ENCODE measurements at regions not wholly inside any gene's neighbourhood (a gene's known extent, or its start where the extent isn't known, plus 50 kb on each side); places are given as distances from the start of the nearest gene placed in this dataset.

DNA sequence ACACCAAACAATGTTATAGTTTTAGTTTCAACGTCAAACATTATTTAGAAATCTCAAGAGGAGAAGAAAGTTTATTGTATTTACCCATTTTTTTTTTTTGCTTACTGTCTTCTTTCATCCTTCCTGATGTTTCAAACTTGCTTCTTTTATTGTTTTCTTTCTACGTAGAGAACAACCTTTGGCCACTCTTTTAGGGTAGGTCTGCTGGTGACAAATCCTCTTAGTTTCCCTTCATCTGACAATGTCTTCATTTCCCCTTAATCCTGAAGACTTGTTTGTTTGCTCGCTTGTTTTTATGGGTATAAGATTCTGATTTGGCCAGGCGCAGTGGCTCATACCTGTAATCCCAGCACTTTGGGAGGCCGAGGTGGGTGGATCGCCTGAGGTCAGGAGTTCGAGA lies 89.1 kb downstream of the RHOU start:
- no peak overlapping the region for H3K9ac ChIP-seq (ENCODE audit: low read depth in 1 of 2, low read length in 2 of 2)
- WGBS: 84% methylated on average over 7 of the region's 7 CpGs
- no peaks in the 10 kb centered on the region for H3K9me3 ChIP-seq (ENCODE audit: control insufficient read depth in 4 of 4, low read length in 3 of 4)
- H3K36me3 ChIP-seq (ENCODE audit: control insufficient read depth in 4 of 4, insufficient read depth in 3 of 4, low read depth in 1 of 4, low read length in 3 of 4): no peaks in the 10 kb centered on the region
- peaks cover 0 to under 1% (median 0%) of the 10 kb centered on the region in 4 donors for H3K4me1 ChIP-seq (ENCODE audit: control insufficient read depth in 4 of 4, insufficient read depth in 4 of 4, low read length in 3 of 4)
- no peak for DNase-seq (ENCODE audit: low spot score)
- H3K27me3 ChIP-seq (ENCODE audit: control insufficient read depth in 4 of 4, insufficient read depth in 4 of 4, low read length in 3 of 4): no peaks in the 10 kb centered on the region
- H3K4me3 ChIP-seq (ENCODE audit: low read depth in 1 of 3, low read length in 3 of 3): no peak overlapping the region
- no peak overlapping the region for H3K27ac ChIP-seq (ENCODE audit: low read depth in 1 of 2, low read length in 2 of 2)
- TF ChIP-seq REST (IDR thresholded peaks at IDR 0.05) (no peak), JUND (IDR thresholded peaks at IDR 0.05) (no peak), NR2F2 (IDR thresholded peaks at IDR 0.05) (no peak), EGR1 (IDR thresholded peaks at IDR 0.05; ENCODE audit: low read depth in 2 of 2) (no peak)

DNA sequence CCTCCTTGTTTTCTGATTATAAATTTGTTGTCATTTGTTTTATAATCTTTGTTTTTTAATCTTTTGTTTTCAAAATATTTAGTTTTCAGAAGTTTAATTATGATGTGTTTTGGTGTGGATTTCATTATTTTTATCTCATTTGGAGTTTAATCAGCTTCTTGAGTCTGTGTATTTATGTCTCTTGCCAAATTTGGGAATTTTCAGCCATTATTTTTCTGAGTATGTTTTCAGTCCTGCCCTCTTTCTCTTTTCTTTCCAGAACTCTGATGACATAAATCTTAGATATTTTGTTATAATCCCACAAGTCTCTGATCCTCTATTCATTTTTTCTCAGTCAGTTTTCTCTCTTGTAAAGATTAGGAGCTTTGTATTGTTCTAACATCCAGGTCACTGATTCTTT lies 89.8 kb downstream of the RHOU start:
- Histone ChIP-seq H3K4me3 (ENCODE audit: low read depth in 1 of 3, low read length in 3 of 3) (no peak overlapping the region), H3K27me3 (ENCODE audit: control insufficient read depth in 4 of 4, insufficient read depth in 4 of 4, low read length in 3 of 4) (no peaks in the 10 kb centered on the region), H3K27ac (ENCODE audit: low read depth in 1 of 2, low read length in 2 of 2) (no peak overlapping the region), H3K9ac (ENCODE audit: low read depth in 1 of 2, low read length in 2 of 2) (no peak overlapping the region), H3K36me3 (ENCODE audit: control insufficient read depth in 4 of 4, insufficient read depth in 3 of 4, low read depth in 1 of 4, low read length in 3 of 4) (no peaks in the 10 kb centered on the region), H3K9me3 (ENCODE audit: control insufficient read depth in 4 of 4, low read length in 3 of 4) (no peaks in the 10 kb centered on the region), H3K4me1 (ENCODE audit: control insufficient read depth in 4 of 4, insufficient read depth in 4 of 4, low read length in 3 of 4) (peaks cover 0 to 3% (median 0%) of the 10 kb centered on the region in 4 donors)
- DNase-seq (ENCODE audit: low spot score): no peak
- TF ChIP-seq REST (IDR thresholded peaks at IDR 0.05) (no peak), SP1 (IDR thresholded peaks at IDR 0.05) (no peak), GABPA (IDR thresholded peaks at IDR 0.05 in 1 of 2, conservative IDR thresholded peaks at IDR 0.05 in 1 of 2) (no peak), FOXA1 (IDR thresholded peaks at IDR 0.05) (no peak), CTCF (IDR thresholded peaks at IDR 0.05; ENCODE audit: low read depth, low read length, missing input control) (no peak), HNF4G (IDR thresholded peaks at IDR 0.05) (no peak), RXRA (IDR thresholded peaks at IDR 0.05) (no peak), YY1 (IDR thresholded peaks at IDR 0.05) (no peak), HNF4A (conservative IDR thresholded peaks at IDR 0.05) (no peak), EGR1 (IDR thresholded peaks at IDR 0.05; ENCODE audit: low read depth in 2 of 2) (no peak)
- TF ChIP-seq, protein P1, sequence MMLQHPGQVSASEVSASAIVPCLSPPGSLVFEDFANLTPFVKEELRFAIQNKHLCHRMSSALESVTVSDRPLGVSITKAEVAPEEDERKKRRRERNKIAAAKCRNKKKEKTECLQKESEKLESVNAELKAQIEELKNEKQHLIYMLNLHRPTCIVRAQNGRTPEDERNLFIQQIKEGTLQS (IDR thresholded peaks at IDR 0.05): no peak
- TF ChIP-seq, protein P2, sequence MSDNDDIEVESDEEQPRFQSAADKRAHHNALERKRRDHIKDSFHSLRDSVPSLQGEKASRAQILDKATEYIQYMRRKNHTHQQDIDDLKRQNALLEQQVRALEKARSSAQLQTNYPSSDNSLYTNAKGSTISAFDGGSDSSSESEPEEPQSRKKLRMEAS (IDR thresholded peaks at IDR 0.05): no peak

Measured in liver (tissue), 8 donors.